Glutamatergic neuron (in vitro differentiated cells): ENCODE measurements at regions not wholly inside any gene's neighbourhood (a gene's known extent, or its start where the extent isn't known, plus 50 kb on each side); places are given as distances from the start of the nearest gene placed in this dataset.

Experiments used
- DNase-seq: peaks from one replicate; pipeline ENCODE4 v3.0.0; 2022
- H3K27ac Mint-ChIP-seq: one replicate; pipeline ENCODE4 v1.8.0; 2020; ENCODE audit warnings: mild to moderate bottlenecking, mixed read lengths, inconsistent platforms; ENCODE audit not compliant: unreplicated experiment
- H3K27me3 Mint-ChIP-seq: one replicate; pipeline ENCODE4 v1.8.0; 2020; ENCODE audit warnings: mild to moderate bottlenecking, moderate library complexity, mixed read lengths, inconsistent platforms; ENCODE audit not compliant: unreplicated experiment
- H3K36me3 Mint-ChIP-seq: one replicate; pipeline ENCODE4 v1.8.0; 2020; ENCODE audit warnings: mild to moderate bottlenecking, mixed read lengths, inconsistent platforms; ENCODE audit not compliant: unreplicated experiment
- H3K4me1 Mint-ChIP-seq: one replicate; pipeline ENCODE4 v1.8.0; 2020; ENCODE audit warnings: mild to moderate bottlenecking, low read depth, mixed read lengths, inconsistent platforms; ENCODE audit not compliant: unreplicated experiment
- H3K4me3 Mint-ChIP-seq: one replicate; pipeline ENCODE4 v1.8.0; 2020; ENCODE audit warnings: mild to moderate bottlenecking, mixed read lengths, inconsistent platforms; ENCODE audit not compliant: unreplicated experiment
- H3K9me3 Mint-ChIP-seq: one replicate; pipeline ENCODE4 v1.8.0; 2020; ENCODE audit warnings: mild to moderate bottlenecking, moderate library complexity, mixed read lengths, inconsistent platforms; ENCODE audit not compliant: unreplicated experiment
- TF ChIP-seq, protein P1 (sequence below): fragments of 200-600 bp; sonication (generic); IDR thresholded peaks from one replicate; pipeline ENCODE4 v1.5.0; 2021; ENCODE audit not compliant: partially characterized antibody, unreplicated experiment

- peaks cover 10% of the 10 kb centered on the region for H3K36me3 Mint-ChIP-seq
- peaks cover 3% of the 10 kb centered on the region for H3K27me3 Mint-ChIP-seq
- TF ChIP-seq, protein P1, sequence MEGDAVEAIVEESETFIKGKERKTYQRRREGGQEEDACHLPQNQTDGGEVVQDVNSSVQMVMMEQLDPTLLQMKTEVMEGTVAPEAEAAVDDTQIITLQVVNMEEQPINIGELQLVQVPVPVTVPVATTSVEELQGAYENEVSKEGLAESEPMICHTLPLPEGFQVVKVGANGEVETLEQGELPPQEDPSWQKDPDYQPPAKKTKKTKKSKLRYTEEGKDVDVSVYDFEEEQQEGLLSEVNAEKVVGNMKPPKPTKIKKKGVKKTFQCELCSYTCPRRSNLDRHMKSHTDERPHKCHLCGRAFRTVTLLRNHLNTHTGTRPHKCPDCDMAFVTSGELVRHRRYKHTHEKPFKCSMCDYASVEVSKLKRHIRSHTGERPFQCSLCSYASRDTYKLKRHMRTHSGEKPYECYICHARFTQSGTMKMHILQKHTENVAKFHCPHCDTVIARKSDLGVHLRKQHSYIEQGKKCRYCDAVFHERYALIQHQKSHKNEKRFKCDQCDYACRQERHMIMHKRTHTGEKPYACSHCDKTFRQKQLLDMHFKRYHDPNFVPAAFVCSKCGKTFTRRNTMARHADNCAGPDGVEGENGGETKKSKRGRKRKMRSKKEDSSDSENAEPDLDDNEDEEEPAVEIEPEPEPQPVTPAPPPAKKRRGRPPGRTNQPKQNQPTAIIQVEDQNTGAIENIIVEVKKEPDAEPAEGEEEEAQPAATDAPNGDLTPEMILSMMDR, result no peak
- DNase-seq, result no peak
- no peak overlapping the region for H3K4me3 Mint-ChIP-seq
- peaks cover 27% of the 10 kb centered on the region for H3K4me1 Mint-ChIP-seq
- H3K9me3 Mint-ChIP-seq, result peaks cover 6% of the 10 kb centered on the region
- peak overlapping the region; percentile 36 for H3K27ac Mint-ChIP-seq
Observed at GRCh38 chr2:205908212-205909183, 177.5 kb downstream of the INO80D start.

GRCh38 chr2:205906419-205906818 lies 179.6 kb downstream of the INO80D start:
- Mint-ChIP-seq H3K9me3 (peaks cover 15% of the 10 kb centered on the region), H3K27me3 (peaks cover 3% of the 10 kb centered on the region), H3K4me3 (no peak overlapping the region), H3K36me3 (peaks cover 10% of the 10 kb centered on the region), H3K4me1 (peaks cover 42% of the 10 kb centered on the region), H3K27ac (no peak overlapping the region)
- no peak for DNase-seq
- TF ChIP-seq, protein P1, result no peak

GRCh38 chr2:205905576-205905975 lies 180.4 kb downstream of the INO80D start:
- TF ChIP-seq, protein P1, result no peak
- DNase-seq, result no peak
- no peak overlapping the region for H3K27ac Mint-ChIP-seq
- H3K27me3 Mint-ChIP-seq, result peaks cover 3% of the 10 kb centered on the region
- H3K9me3 Mint-ChIP-seq, result peaks cover 16% of the 10 kb centered on the region
- peaks cover 47% of the 10 kb centered on the region for H3K4me1 Mint-ChIP-seq
- peaks cover 10% of the 10 kb centered on the region for H3K36me3 Mint-ChIP-seq
- H3K4me3 Mint-ChIP-seq, result no peak overlapping the region

- H3K27me3 Mint-ChIP-seq, result peaks cover 3% of the 10 kb centered on the region
- peaks cover 16% of the 10 kb centered on the region for H3K9me3 Mint-ChIP-seq
- H3K36me3 Mint-ChIP-seq, result peaks cover 10% of the 10 kb centered on the region
- peaks cover 47% of the 10 kb centered on the region for H3K4me1 Mint-ChIP-seq
- DNase-seq, result no peak
- H3K27ac Mint-ChIP-seq, result peak overlapping the region; percentile 18
- H3K4me3 Mint-ChIP-seq, result no peak overlapping the region
- TF ChIP-seq, protein P1, result no peak
Observed at GRCh38 chr2:205904873-205905272, 181.1 kb downstream of the INO80D start.

GRCh38 chr2:205903549-205904129 lies 182.3 kb downstream of the INO80D start:
- peaks cover 17% of the 10 kb centered on the region for H3K36me3 Mint-ChIP-seq
- peak overlapping the region; percentile 99 for H3K27ac Mint-ChIP-seq
- H3K9me3 Mint-ChIP-seq, result peaks cover 19% of the 10 kb centered on the region
- peaks cover 40% of the 10 kb centered on the region for H3K4me1 Mint-ChIP-seq
- TF ChIP-seq, protein P1, result peak; percentile 62
- DNase-seq, result peak; percentile 71
- H3K4me3 Mint-ChIP-seq, result peak overlapping the region; percentile 7
- peaks cover 3% of the 10 kb centered on the region for H3K27me3 Mint-ChIP-seq
